HEK293 (cell line): ENCODE measurements at regions not wholly inside any gene's neighbourhood (a gene's known extent, or its start where the extent isn't known, plus 50 kb on each side); places are given as distances from the start of the nearest gene placed in this dataset.

Experiments used
- KLF10 ChIP-seq: fragments of 450-650 bp; IDR thresholded peaks from 2 replicates; pipeline ENCODE4 v1.5.1; 2018; ENCODE audit warnings: missing biosample characterization, mild to moderate bottlenecking, missing genetic modification characterization
- PRDM1 ChIP-seq: fragments of 450-650 bp; formaldehyde crosslinking; IDR thresholded peaks from 2 replicates; pipeline ENCODE4; 2016; ENCODE audit warnings: missing biosample characterization, missing genetic modification characterization
- RBAK ChIP-seq: fragments of 450-650 bp; formaldehyde crosslinking; IDR thresholded peaks from 2 replicates; pipeline ENCODE4 v1.5.1; 2016; ENCODE audit warnings: missing biosample characterization, missing genetic modification characterization
- ZBTB1 ChIP-seq: fragments of 450-650 bp; formaldehyde crosslinking; IDR thresholded peaks from 2 replicates; pipeline ENCODE4 v1.5.1; 2016; ENCODE audit warnings: missing biosample characterization, missing genetic modification characterization
- ZEB2 ChIP-seq: fragments of 450-650 bp; formaldehyde crosslinking; IDR thresholded peaks from 2 replicates; pipeline ENCODE4 v1.5.1; 2016; ENCODE audit warnings: missing biosample characterization, missing genetic modification characterization
- ZNF24 ChIP-seq: fragments of 450-650 bp; formaldehyde crosslinking; IDR thresholded peaks from 2 replicates; pipeline ENCODE4 v1.5.1; 2016; ENCODE audit warnings: missing biosample characterization, missing genetic modification characterization
- ZNF302 ChIP-seq: fragments of 450-650 bp; formaldehyde crosslinking; IDR thresholded peaks from 2 replicates; pipeline ENCODE4 v1.5.1; 2016; ENCODE audit warnings: missing biosample characterization, missing genetic modification characterization, low read depth
- TF ChIP-seq, protein P1 (sequence below): fragments of 450-650 bp; formaldehyde crosslinking; optimal IDR thresholded peaks from 2 replicates; pipeline ENCODE3; 2016; ENCODE audit warnings: missing biosample characterization, mild to moderate bottlenecking, missing genetic modification characterization
- TF ChIP-seq, protein P2 (sequence below): fragments of 450-650 bp; formaldehyde crosslinking; IDR thresholded peaks from 2 replicates; pipeline ENCODE4 v1.5.1; 2016; ENCODE audit warnings: missing biosample characterization, missing genetic modification characterization
- TF ChIP-seq, protein P3 (sequence below): fragments of 450-650 bp; formaldehyde crosslinking; IDR thresholded peaks from 2 replicates; pipeline ENCODE4 v1.5.1; 2016; ENCODE audit warnings: missing biosample characterization, missing genetic modification characterization
- TF ChIP-seq, protein P4 (sequence below): fragments of 450-650 bp; formaldehyde crosslinking; IDR thresholded peaks from 2 replicates; pipeline ENCODE4 v1.5.1; 2017; ENCODE audit warnings: missing biosample characterization, missing genetic modification characterization
- TF ChIP-seq, protein P5 (sequence below): fragments of 450-650 bp; formaldehyde crosslinking; IDR thresholded peaks from 2 replicates; pipeline ENCODE4 v1.5.1; 2016; ENCODE audit warnings: missing biosample characterization, missing genetic modification characterization

DNA sequence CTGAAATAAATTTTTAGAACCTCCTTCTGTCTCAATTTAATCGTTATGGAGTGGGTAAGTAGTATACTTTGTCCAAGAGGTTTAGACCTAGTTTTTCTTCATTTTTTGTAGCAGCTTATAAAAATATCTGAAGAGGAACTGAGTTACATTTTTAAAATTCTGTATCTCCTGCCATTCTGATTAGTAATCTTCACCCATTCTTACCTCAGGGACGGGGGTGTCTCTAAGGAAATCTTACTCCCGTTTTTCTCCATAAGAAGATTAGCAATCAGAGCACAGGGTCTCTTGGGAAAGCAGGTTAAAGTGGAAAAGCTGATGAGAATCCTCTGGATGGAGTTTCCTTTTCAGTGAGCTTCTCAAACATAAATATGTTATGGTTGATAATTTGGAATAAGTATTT, 259.3 kb upstream of the FAM83B start:
- TF ChIP-seq ZNF302 (tag by site-specific recombination) (no peak), KLF10 (tag by site-specific recombination) (no peak), RBAK (no peak), ZEB2 (tag by site-specific recombination) (no peak), PRDM1 (tag by site-specific recombination) (no peak), ZBTB1 (tag by site-specific recombination) (no peak), ZNF24 (no peak)
- TF ChIP-seq, protein P1, sequence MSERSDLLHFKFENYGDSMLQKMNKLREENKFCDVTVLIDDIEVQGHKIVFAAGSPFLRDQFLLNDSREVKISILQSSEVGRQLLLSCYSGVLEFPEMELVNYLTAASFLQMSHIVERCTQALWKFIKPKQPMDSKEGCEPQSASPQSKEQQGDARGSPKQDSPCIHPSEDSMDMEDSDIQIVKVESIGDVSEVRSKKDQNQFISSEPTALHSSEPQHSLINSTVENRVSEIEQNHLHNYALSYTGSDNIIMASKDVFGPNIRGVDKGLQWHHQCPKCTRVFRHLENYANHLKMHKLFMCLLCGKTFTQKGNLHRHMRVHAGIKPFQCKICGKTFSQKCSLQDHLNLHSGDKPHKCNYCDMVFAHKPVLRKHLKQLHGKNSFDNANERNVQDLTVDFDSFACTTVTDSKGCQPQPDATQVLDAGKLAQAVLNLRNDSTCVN, result no peak
- TF ChIP-seq, protein P2, sequence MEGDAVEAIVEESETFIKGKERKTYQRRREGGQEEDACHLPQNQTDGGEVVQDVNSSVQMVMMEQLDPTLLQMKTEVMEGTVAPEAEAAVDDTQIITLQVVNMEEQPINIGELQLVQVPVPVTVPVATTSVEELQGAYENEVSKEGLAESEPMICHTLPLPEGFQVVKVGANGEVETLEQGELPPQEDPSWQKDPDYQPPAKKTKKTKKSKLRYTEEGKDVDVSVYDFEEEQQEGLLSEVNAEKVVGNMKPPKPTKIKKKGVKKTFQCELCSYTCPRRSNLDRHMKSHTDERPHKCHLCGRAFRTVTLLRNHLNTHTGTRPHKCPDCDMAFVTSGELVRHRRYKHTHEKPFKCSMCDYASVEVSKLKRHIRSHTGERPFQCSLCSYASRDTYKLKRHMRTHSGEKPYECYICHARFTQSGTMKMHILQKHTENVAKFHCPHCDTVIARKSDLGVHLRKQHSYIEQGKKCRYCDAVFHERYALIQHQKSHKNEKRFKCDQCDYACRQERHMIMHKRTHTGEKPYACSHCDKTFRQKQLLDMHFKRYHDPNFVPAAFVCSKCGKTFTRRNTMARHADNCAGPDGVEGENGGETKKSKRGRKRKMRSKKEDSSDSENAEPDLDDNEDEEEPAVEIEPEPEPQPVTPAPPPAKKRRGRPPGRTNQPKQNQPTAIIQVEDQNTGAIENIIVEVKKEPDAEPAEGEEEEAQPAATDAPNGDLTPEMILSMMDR, result no peak
- TF ChIP-seq, protein P3, sequence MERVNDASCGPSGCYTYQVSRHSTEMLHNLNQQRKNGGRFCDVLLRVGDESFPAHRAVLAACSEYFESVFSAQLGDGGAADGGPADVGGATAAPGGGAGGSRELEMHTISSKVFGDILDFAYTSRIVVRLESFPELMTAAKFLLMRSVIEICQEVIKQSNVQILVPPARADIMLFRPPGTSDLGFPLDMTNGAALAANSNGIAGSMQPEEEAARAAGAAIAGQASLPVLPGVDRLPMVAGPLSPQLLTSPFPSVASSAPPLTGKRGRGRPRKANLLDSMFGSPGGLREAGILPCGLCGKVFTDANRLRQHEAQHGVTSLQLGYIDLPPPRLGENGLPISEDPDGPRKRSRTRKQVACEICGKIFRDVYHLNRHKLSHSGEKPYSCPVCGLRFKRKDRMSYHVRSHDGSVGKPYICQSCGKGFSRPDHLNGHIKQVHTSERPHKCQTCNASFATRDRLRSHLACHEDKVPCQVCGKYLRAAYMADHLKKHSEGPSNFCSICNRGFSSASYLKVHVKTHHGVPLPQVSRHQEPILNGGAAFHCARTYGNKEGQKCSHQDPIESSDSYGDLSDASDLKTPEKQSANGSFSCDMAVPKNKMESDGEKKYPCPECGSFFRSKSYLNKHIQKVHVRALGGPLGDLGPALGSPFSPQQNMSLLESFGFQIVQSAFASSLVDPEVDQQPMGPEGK (tag by site-specific recombination), result no peak
- TF ChIP-seq, protein P4, sequence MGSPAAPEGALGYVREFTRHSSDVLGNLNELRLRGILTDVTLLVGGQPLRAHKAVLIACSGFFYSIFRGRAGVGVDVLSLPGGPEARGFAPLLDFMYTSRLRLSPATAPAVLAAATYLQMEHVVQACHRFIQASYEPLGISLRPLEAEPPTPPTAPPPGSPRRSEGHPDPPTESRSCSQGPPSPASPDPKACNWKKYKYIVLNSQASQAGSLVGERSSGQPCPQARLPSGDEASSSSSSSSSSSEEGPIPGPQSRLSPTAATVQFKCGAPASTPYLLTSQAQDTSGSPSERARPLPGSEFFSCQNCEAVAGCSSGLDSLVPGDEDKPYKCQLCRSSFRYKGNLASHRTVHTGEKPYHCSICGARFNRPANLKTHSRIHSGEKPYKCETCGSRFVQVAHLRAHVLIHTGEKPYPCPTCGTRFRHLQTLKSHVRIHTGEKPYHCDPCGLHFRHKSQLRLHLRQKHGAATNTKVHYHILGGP (tag by site-specific recombination), result no peak
- TF ChIP-seq, protein P5, sequence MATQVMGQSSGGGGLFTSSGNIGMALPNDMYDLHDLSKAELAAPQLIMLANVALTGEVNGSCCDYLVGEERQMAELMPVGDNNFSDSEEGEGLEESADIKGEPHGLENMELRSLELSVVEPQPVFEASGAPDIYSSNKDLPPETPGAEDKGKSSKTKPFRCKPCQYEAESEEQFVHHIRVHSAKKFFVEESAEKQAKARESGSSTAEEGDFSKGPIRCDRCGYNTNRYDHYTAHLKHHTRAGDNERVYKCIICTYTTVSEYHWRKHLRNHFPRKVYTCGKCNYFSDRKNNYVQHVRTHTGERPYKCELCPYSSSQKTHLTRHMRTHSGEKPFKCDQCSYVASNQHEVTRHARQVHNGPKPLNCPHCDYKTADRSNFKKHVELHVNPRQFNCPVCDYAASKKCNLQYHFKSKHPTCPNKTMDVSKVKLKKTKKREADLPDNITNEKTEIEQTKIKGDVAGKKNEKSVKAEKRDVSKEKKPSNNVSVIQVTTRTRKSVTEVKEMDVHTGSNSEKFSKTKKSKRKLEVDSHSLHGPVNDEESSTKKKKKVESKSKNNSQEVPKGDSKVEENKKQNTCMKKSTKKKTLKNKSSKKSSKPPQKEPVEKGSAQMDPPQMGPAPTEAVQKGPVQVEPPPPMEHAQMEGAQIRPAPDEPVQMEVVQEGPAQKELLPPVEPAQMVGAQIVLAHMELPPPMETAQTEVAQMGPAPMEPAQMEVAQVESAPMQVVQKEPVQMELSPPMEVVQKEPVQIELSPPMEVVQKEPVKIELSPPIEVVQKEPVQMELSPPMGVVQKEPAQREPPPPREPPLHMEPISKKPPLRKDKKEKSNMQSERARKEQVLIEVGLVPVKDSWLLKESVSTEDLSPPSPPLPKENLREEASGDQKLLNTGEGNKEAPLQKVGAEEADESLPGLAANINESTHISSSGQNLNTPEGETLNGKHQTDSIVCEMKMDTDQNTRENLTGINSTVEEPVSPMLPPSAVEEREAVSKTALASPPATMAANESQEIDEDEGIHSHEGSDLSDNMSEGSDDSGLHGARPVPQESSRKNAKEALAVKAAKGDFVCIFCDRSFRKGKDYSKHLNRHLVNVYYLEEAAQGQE, result no peak
